ENCODE measurements at regions not wholly inside any gene's neighbourhood (a gene's known extent, or its start where the extent isn't known, plus 50 kb on each side); places are given as distances from the start of the nearest gene placed in this dataset.

DNA sequence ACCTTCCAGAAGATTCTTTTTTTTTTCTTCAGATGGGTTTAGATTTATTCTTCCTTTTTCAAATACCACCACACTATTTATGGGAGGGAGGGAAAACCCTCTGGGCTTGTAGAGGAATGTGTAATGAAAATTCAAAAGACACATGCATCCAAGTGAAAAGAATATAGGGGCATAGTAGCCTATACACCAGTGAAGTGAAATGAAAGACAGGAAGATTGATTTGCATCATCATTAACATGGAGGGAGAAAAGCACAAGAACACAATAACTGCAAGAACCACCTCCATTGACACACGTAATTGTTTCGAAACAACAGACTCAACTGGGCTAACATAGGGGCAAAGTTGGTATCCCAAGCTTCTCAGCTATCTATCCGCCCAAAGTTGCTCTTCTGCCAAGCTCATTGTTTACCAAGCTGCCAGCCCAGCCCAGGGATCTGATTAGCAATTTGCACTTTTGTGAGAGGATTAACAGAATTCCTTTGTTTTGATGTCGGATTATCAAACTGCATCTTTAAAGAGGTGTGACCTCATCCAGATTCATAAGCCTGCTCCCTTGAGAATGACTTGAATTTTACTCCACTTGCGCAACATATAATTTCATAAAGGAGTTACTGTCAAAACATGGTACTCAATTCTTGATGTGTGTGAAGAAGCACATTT lies 430.5 kb upstream of the SOX5 start:
- intact Hi-C loops (cut with DNase I), result no loop called here
- FAIRE-seq (no peak), DNase-seq (no peak)
- no peak overlapping the region for H3K9ac ChIP-seq (ENCODE audit: low read length in 3 of 3)
- TF ChIP-seq, protein P1, sequence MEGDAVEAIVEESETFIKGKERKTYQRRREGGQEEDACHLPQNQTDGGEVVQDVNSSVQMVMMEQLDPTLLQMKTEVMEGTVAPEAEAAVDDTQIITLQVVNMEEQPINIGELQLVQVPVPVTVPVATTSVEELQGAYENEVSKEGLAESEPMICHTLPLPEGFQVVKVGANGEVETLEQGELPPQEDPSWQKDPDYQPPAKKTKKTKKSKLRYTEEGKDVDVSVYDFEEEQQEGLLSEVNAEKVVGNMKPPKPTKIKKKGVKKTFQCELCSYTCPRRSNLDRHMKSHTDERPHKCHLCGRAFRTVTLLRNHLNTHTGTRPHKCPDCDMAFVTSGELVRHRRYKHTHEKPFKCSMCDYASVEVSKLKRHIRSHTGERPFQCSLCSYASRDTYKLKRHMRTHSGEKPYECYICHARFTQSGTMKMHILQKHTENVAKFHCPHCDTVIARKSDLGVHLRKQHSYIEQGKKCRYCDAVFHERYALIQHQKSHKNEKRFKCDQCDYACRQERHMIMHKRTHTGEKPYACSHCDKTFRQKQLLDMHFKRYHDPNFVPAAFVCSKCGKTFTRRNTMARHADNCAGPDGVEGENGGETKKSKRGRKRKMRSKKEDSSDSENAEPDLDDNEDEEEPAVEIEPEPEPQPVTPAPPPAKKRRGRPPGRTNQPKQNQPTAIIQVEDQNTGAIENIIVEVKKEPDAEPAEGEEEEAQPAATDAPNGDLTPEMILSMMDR (IDR thresholded peaks at IDR 0.05; ENCODE audit: borderline replicate concordance, extremely low read depth, insufficient read depth), result no peak
- no peak overlapping the region for H3K27ac ChIP-seq (ENCODE audit: low read depth in 2 of 2, low read length in 2 of 2)
- H3K27me3 ChIP-seq (ENCODE audit: control insufficient read depth, insufficient read depth, low read length), result no peaks in the 10 kb centered on the region
- H3K36me3 ChIP-seq (ENCODE audit: control insufficient read depth in 2 of 3, insufficient read depth in 3 of 3, low read length in 3 of 3), result no peaks in the 10 kb centered on the region
- H3K4me1 ChIP-seq (ENCODE audit: control insufficient read depth in 2 of 3, insufficient read depth in 2 of 3, low read depth in 1 of 3, low read length in 3 of 3), result peaks cover 0 to 4% (median 4%) of the 10 kb centered on the region in 3 donors
- H3K4me3 ChIP-seq (ENCODE audit: low read length in 3 of 3), result no peak overlapping the region
- H3K9me3 ChIP-seq (ENCODE audit: control insufficient read depth in 2 of 3, insufficient read depth in 1 of 3, low read length in 3 of 3), result no peaks in the 10 kb centered on the region

DNA sequence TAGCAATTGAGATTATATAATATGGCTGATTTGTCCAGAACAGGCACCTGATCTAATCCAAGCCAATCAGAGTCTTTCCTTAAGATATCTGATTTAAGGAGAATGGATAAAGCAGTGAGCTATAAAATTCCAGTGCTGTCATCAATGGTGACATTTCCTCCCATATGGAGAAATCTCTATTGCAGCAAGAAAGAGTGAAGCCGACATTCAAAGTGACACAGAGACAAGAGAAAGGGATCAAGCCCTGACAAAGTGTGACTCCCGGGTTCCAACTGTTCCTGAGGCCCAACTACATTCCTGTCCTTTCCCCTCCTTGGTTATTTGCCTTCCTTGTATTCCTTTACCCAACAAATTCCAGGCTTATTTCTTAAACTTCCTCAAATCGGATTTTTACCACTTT lies 430.0 kb upstream of the SOX5 start:
- FAIRE-seq (no peak), DNase-seq (no peak)
- TF ChIP-seq, protein P1 (IDR thresholded peaks at IDR 0.05; ENCODE audit: borderline replicate concordance, extremely low read depth, insufficient read depth), result no peak
- Histone ChIP-seq H3K9me3 (ENCODE audit: control insufficient read depth in 2 of 3, insufficient read depth in 1 of 3, low read length in 3 of 3) (no peaks in the 10 kb centered on the region), H3K4me1 (ENCODE audit: control insufficient read depth in 2 of 3, insufficient read depth in 2 of 3, low read depth in 1 of 3, low read length in 3 of 3) (peaks cover 0 to 4% (median 4%) of the 10 kb centered on the region in 3 donors), H3K36me3 (ENCODE audit: control insufficient read depth in 2 of 3, insufficient read depth in 3 of 3, low read length in 3 of 3) (no peaks in the 10 kb centered on the region), H3K27me3 (ENCODE audit: control insufficient read depth, insufficient read depth, low read length) (no peaks in the 10 kb centered on the region), H3K4me3 (ENCODE audit: low read length in 3 of 3) (no peak overlapping the region), H3K9ac (ENCODE audit: low read length in 3 of 3) (no peak overlapping the region), H3K27ac (ENCODE audit: low read depth in 2 of 2, low read length in 2 of 2) (no peak overlapping the region)
- intact Hi-C loops (cut with DNase I), result no loop called here

DNA sequence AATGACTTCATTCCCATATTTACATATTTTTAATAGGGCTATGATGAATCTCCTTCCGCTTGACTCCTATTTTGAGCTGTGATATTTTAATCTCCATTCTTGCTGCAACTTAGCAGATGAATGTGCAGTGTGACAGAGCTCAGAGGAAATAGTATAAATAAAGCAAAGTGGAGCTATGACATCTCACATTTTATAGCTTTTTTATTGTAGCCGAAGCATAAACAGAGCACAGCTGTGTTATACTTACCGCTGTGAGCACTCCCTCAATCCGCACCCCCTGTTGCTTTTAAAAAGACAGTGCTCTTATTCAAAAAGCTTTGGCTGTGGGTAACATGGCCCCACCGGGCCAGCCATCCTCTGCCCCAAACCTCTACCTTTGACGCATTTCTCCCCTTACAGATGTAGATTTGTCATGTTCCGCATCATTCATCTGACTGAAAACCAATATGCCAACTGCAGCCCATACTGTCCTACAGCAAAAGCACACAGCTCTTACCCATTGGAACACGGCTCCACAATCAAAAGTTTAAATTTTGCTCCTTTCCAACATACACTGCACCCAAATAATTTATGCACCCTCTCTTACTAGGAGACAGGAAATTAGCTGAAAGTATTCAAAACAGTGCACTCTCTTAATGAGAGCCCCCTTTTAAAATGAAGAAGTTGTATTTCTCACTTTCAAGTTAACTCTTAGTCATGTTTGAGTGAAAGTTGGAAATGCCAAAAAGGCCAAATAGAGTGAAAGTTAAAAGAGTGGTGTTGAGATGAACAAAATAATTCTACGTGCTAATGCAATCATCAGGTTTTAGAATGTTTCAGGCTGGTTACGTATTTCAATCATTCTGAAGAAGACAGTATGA lies 429.3 kb upstream of the SOX5 start:
- Histone ChIP-seq H3K9ac (ENCODE audit: low read length in 3 of 3) (no peak overlapping the region), H3K9me3 (ENCODE audit: control insufficient read depth in 2 of 3, insufficient read depth in 1 of 3, low read length in 3 of 3) (no peaks in the 10 kb centered on the region), H3K27me3 (ENCODE audit: control insufficient read depth, insufficient read depth, low read length) (no peaks in the 10 kb centered on the region), H3K4me3 (ENCODE audit: low read length in 3 of 3) (no peak overlapping the region), H3K36me3 (ENCODE audit: control insufficient read depth in 2 of 3, insufficient read depth in 3 of 3, low read length in 3 of 3) (no peaks in the 10 kb centered on the region), H3K27ac (ENCODE audit: low read depth in 2 of 2, low read length in 2 of 2) (no peak overlapping the region), H3K4me1 (ENCODE audit: control insufficient read depth in 2 of 3, insufficient read depth in 2 of 3, low read depth in 1 of 3, low read length in 3 of 3) (peaks cover 0 to 4% (median 4%) of the 10 kb centered on the region in 3 donors)
- FAIRE-seq (no peak), DNase-seq (peak in 2 of 5 donors; percentile 68 to 92)
- TF ChIP-seq, protein P1 (IDR thresholded peaks at IDR 0.05; ENCODE audit: borderline replicate concordance, extremely low read depth, insufficient read depth), result no peak
- intact Hi-C loops (cut with DNase I), result no loop called here

All from kidney (tissue), 13 donors.